NCI-H2107 treated with DMSO at 0.1 percent for 48 hours (cell line): ENCODE measurements at regions not wholly inside any gene's neighbourhood (a gene's known extent, or its start where the extent isn't known, plus 50 kb on each side); places are given as distances from the start of the nearest gene placed in this dataset.
"Not testable (repeated sequence)": the region's sequence is repeated elsewhere in the genome, so short reads cannot be mapped to it uniquely, and the experiment has no call there.

ENCODE experiments used
- DNase-seq: peaks from one replicate; lab custom pipeline; 2025; ENCODE audit not compliant: unreplicated experiment; lab: John Stamatoyannopoulos, UW

GRCh38 chr6:90914312-90914711 is 327.4 kb upstream of the MAP3K7 start:
- DNase-seq = no peak

GRCh38 chr6:90913266-90913960 is 326.5 kb upstream of the MAP3K7 start:
- DNase-seq = no peak

GRCh38 chr6:90911642-90912041 is 324.8 kb upstream of the MAP3K7 start:
- DNase-seq = no peak

GRCh38 chr6:90910893-90911292 is 324.0 kb upstream of the MAP3K7 start:
- no peak for DNase-seq

GRCh38 chr6:90907931-90908655 is 321.2 kb upstream of the MAP3K7 start:
- no peak for DNase-seq

- no peak for DNase-seq
Measured at GRCh38 chr6:90905351-90905750, 318.5 kb upstream of the MAP3K7 start.

- no peak for DNase-seq
Measured at GRCh38 chr6:90900034-90900433, 313.2 kb upstream of the MAP3K7 start.

- no peak for DNase-seq
Measured at GRCh38 chr6:90898763-90899162, 311.9 kb upstream of the MAP3K7 start.

- DNase-seq = no peak
Measured at GRCh38 chr6:90896075-90896547, 309.2 kb upstream of the MAP3K7 start.

- no peak for DNase-seq
Measured at GRCh38 chr6:90895299-90896074, 308.6 kb upstream of the MAP3K7 start.

GRCh38 chr6:90894285-90895130 is 307.6 kb upstream of the MAP3K7 start:
- DNase-seq = no peak

GRCh38 chr6:90893400-90893799 is 306.5 kb upstream of the MAP3K7 start:
- no peak for DNase-seq

GRCh38 chr6:90892271-90892670 is 305.4 kb upstream of the MAP3K7 start:
- no peak for DNase-seq

- no peak for DNase-seq
Measured at GRCh38 chr6:90891355-90891754, 304.5 kb upstream of the MAP3K7 start.

GRCh38 chr6:90890683-90891330 is 303.9 kb upstream of the MAP3K7 start:
- DNase-seq = no peak

- no peak for DNase-seq
Measured at GRCh38 chr6:90887764-90888163, 300.9 kb upstream of the MAP3K7 start.

GRCh38 chr6:90885611-90886056 is 298.8 kb upstream of the MAP3K7 start:
- no peak for DNase-seq

GRCh38 chr6:90885137-90885536 is 298.3 kb upstream of the MAP3K7 start:
- not testable (repeated sequence) for DNase-seq

GRCh38 chr6:90877616-90878015 is 290.7 kb upstream of the MAP3K7 start:
- DNase-seq = no peak

- DNase-seq = no peak
Measured at GRCh38 chr6:90874931-90875330, 288.1 kb upstream of the MAP3K7 start.
